HG03280 (cell line): ENCODE measurements at regions not wholly inside any gene's neighbourhood (a gene's known extent, or its start where the extent isn't known, plus 50 kb on each side); places are given as distances from the start of the nearest gene placed in this dataset.
"Not testable (repeated sequence)": the region's sequence is repeated elsewhere in the genome, so short reads cannot be mapped to it uniquely, and the experiment has no call there.

Experiments used
- ATAC-seq: cut with Tn5 transposase; IDR thresholded peaks from one replicate; pipeline ENCODE4 v1.9.1; 2021; ENCODE audit warnings: mild to moderate bottlenecking, moderate library complexity; ENCODE audit not compliant: unreplicated experiment

DNA sequence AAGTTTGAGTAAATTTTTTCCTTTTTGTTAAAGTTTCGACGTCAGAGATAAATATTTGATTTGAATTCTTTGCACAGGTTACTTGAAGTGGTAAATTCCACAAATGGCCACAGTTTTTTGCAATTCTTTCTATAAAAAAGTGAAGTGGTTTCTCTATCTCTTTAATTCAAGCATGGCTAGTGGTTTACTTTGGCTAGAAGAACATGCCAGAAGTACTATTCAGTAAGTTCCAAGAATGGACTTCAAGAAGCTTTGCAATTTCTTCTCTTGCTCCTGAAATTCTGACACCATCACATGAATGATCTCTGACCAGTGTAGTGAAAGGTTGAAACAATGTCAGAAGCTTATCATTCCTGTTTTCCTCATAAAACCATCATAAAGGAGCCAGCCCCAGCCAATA, 55.7 kb upstream of the RNPC3 start:
- no peak for ATAC-seq

DNA sequence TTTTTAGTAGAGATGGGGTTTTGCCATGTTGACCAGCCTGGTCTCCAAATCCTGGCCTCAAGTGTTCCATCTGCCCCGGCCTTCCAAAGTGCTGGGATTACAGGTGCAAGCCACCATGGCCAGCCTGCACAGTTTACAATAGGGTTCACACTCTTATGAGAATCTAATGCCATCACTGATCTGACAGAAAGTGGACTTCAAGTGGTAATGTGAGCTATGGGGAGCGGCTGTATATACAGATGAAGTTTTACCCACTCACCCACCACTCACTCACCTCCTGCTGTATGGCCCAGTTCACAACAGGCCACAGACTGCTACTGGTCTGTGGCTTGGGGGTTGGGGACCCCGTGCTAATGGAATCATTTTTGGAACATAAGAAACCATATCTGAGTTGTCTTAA, 58.4 kb upstream of the RNPC3 start:
- ATAC-seq = no peak

DNA sequence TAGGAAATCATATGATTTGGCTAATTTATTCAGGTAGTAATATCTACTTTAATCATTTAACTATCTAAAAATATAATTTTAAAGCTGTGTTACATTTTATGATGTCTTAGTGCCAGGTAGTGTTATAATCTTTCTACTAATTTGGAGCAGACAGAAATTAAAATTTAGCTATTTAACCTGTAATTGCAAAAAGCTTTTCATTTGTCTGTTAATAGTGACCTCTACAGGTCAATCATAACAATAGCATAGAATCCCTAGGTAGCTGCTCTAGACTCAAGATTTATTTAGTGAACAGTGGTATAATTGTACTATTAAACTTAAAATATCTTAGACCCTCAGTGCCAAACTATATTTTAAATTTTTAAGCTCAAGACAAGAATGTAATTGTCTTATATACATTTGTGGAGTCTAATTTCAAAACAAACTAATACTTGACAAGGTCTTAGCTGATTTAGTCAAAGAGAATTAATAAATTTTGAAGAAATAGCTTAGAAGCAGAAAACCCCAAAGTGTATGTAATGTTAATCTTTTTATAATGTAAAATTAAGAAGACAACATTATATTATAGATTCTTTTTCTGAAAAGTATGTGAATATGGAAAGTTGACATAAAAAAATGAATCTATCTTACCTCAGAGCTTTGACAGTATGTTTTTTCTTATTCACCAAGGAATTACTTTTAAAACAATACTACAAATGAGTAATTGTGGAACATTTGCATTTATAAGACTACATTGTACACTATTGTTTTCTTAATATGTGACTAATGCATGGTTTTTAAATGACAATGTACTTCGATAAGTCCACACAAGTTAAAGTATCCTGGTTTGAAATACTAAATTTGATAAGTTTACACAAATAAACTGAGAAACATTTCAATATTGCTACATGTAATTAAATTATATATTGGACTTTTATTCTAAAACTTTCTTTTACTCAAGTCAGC, 64.1 kb upstream of the RNPC3 start:
- peak; percentile 79 for ATAC-seq

DNA sequence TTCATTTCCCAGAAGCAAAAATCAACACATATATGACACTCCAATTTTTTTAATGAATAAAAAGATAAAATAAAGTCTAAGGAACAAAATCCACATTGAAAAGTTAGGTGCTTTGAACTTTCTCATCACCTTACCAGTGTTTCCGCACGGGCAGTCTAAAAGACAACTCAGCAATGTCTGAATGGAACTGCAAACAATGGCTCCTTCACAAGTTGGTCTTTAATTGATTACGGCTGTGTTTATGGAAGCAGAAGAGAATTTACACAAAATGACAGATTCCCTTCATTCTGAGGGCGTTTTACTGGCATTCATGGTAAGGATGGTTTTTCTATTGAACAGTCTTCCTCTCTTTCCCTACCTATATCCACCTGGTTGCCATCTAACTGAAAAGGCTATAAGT, 65.0 kb upstream of the RNPC3 start:
- ATAC-seq = no peak

- no peak for ATAC-seq
Measured at GRCh38 chr1:103459346-103459745, 66.2 kb upstream of the RNPC3 start.

DNA sequence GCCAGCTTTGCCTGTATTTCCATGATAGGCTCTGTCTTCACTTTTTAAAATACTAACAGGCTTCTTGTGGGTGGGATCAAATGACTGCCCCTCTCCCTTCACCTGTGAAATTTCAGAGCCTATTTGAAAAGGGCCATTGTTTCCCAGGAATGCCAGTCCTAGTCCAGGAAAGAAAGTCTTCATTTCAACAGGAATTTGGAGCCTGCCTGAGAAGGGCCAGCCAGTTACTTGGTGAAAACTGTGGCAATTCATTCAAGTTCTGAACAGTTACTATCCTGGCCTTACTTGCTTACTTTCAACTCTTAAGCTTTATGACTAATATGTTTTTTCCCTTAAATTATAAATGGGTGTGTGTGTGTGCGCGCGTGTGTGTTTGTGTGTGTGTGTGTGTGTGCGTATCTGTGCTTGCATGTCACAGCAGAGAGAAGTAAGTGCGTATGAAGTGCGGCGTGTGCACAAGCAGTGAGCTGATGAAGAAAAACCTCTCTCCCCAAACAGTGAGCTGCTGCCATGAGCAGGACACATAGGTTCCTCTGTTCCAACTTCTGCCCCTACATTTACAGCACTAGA, 67.5 kb upstream of the RNPC3 start:
- no peak for ATAC-seq

DNA sequence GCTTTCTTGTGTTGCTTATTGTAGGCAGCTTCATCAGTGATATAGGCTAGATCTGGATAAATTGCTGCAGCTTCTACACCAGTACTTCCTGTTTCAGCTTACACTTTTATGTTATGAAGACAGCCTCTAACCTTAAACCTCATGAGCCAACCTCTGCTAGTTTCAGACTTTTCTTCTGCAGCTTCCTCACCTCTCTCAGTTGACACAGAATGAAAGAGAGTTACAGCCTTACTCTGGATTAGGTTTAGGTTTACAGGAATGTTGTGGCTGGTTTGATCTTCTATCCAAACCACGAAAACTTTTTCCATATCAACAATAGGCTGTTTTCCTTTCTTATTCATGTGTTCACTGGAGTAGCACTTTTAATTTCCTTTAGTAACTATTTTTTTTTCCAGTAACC, 76.9 kb upstream of the RNPC3 start:
- ATAC-seq = no peak

DNA sequence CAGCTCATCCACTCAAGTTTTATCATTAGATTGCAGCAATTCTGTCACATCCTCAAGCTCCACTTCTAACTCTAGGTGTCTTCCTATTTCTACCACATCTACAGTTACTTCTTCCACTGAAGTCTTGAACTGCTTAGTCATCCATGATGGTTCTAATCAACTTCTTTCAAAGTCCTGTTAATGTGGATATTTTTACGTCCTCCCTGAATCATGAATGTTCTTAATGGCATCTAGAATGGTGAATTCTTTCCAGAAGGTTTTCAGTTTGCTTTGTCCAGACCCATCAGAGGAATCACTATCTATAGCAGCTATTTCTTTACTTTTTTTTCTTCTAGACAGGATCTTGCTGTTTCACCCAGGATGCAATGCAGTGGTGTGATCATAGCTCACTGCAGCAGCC, 78.0 kb upstream of the RNPC3 start:
- ATAC-seq = no peak

GRCh38 chr1:103441342-103441741, 84.2 kb upstream of the RNPC3 start:
- no peak for ATAC-seq

DNA sequence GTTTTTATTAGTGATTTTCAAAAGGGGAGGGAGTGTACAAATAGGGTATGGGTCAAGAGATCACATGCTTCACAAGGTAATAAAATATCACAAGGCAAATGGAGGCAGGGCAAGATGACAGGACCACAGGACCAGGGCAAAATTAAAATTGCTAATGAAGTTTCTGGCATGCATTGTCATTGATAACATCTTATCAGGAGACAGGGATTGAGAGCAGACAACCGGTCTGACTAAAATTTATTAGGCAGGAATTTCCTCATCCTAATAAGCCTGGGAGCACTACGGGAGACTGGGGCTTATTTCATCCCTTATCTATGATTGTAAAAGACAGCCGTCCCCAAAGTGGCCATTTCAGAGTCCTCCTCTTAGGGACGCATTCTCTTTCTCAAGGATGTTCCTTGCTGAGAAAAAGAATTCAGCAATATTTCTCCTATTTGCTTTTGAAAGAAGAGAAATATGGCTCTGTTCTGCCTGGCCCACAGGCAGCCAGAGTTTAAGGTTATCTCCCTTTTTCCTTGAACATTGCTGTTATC, 88.9 kb upstream of the RNPC3 start:
- not testable (repeated sequence) for ATAC-seq

DNA sequence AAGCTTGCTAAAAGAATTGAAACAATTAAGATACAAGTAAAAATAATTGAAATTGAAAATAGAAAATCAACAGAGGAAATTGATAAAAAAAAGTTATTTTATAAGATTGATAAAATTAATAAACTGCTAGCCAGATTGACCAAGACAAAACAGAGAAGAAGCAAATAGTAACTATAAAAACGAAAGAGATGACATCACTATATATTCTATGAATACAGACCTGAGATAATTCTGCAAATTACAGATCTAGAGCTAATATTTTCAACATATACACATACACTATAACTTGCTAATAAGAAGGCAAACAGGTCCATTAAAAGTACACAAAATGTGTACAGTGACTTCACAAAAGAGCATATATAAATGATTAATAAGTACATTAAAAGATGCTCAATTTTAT, 90.1 kb upstream of the RNPC3 start:
- ATAC-seq = no peak

- ATAC-seq = no peak
Measured at GRCh38 chr1:103424650-103425049, 100.8 kb upstream of the RNPC3 start.

GRCh38 chr1:103416681-103417286, 108.7 kb upstream of the RNPC3 start:
- ATAC-seq = no peak

GRCh38 chr1:103387898-103388297, 137.6 kb upstream of the RNPC3 start:
- ATAC-seq = no peak

- ATAC-seq = no peak
Measured at GRCh38 chr1:103373991-103374390, 151.5 kb upstream of the RNPC3 start.

- no peak for ATAC-seq
Measured at GRCh38 chr1:103372866-103373265, 152.6 kb upstream of the RNPC3 start.

- ATAC-seq = no peak
Measured at GRCh38 chr1:103371234-103371633, 154.3 kb upstream of the RNPC3 start.

DNA sequence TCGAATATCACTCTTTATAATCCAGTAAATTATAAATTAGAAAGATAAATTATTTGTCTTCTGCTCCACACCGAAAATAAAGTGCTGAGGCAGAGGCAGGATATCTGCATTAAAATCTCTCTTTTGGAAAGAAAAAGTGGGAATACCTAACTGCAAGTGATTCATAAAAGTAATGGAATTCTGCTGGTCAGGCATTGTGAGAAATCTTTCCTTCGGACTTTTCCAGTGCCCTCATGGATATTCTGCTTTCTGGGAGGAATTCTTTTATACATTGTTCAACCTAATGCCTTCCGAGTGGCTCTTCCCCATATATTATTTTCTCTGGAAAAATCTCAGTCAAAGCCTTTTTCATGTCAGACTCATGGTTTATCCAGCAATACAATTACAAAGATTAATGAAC, 158.3 kb upstream of the RNPC3 start:
- ATAC-seq = no peak

DNA sequence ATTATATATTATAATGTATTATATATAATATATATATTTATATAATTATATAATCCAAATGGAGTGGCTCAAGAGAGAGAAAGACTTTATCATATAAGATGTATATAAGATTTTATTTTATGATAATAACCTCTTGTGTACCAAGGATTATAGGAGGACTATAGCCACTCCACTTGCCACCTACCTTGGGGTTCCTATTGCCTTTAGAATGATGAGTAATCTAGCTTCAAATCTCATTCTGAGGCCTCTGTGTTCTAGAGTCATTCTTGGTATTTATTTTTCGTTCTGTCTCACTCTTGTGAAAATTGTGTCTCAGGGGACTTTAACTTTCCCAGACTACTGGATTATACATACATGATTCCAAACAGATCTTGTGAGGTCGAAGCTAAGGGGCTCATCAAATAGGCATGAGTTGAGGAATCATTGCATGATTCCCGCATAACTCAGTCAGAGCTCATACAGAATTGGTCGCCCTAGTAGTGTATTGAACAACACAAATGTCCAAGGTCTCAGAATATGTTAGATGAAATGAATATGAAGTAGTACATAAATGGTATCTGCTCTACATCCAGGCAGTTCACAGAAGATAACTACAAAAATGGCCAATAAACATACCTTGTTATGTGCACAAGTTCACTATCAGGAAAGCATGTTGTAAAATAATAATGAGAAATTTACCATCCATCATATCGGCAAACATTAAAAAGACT, 159.5 kb upstream of the RNPC3 start:
- ATAC-seq = no peak

DNA sequence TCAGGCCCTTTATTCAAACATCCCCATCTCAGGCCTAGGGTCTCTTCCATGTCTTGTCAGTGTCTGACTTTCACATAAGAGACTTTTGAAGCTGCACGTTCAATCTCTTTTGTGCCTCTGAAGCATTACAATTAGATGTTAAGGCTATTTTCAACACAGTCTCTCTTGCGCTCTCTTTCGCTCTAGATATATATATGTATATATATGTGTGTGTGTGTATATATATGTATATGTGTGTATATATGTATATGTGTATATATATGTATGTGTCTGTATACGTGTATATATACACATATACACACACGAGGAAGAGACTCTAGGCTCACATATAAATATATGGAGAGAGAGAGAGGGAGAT, 162.5 kb upstream of the RNPC3 start:
- no peak for ATAC-seq

DNA sequence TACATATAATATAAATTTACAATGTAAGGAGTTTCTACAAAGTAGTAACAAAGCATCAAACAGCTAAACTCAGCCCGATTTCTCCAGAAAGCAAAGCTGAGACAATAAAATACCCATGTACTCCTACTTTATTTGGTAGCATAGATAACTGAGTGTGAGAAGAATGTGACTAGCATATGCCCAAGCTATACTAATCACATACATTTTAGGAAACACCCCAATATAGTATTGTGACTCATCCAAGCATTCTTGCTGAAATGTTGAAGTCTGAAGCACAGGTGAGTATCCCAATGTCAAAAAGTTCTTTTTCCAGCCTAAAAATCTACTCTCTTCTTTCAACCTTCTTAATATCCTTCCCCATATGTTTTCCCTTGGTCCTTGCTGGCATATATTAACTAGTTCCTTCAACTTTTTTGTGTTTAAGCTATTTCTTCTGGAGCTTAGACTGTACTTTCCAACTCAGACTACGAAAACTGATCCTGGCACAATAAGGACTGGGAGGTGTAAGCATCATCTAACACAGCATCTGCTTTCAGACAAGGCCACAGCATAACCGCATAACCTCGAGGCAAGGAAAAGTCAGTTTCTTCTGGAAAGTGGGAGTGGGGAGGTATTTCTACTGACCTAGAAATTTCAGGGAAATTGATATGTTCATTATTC, 163.0 kb upstream of the RNPC3 start:
- no peak for ATAC-seq
